22Rv1 (cell line): ENCODE measurements at regions not wholly inside any gene's neighbourhood (a gene's known extent, or its start where the extent isn't known, plus 50 kb on each side); places are given as distances from the start of the nearest gene placed in this dataset.

ENCODE experiments used
- ZFX ChIP-seq: fragments of 450-650 bp; IDR thresholded peaks from 2 replicates; pipeline ENCODE4 v1.6.1; 2017; ENCODE audit warnings: antibody characterized with exemption, borderline replicate concordance
- TF ChIP-seq, protein P1 (sequence below): fragments of 450-650 bp; IDR thresholded peaks from 2 replicates; pipeline ENCODE4 v1.5.1; 2017; ENCODE audit warnings: mild to moderate bottlenecking

- TF ChIP-seq, protein P1, sequence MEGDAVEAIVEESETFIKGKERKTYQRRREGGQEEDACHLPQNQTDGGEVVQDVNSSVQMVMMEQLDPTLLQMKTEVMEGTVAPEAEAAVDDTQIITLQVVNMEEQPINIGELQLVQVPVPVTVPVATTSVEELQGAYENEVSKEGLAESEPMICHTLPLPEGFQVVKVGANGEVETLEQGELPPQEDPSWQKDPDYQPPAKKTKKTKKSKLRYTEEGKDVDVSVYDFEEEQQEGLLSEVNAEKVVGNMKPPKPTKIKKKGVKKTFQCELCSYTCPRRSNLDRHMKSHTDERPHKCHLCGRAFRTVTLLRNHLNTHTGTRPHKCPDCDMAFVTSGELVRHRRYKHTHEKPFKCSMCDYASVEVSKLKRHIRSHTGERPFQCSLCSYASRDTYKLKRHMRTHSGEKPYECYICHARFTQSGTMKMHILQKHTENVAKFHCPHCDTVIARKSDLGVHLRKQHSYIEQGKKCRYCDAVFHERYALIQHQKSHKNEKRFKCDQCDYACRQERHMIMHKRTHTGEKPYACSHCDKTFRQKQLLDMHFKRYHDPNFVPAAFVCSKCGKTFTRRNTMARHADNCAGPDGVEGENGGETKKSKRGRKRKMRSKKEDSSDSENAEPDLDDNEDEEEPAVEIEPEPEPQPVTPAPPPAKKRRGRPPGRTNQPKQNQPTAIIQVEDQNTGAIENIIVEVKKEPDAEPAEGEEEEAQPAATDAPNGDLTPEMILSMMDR: 0 out of 2 replicates have a peak, but pooled peaks have one; percentile 7
- TF ChIP-seq ZFX: no peak
Observed at GRCh38 chr1:36653850-36654249, 171.1 kb upstream of the CSF3R start.
